Panc1 (cell line): ENCODE measurements at regions not wholly inside any gene's neighbourhood (a gene's known extent, or its start where the extent isn't known, plus 50 kb on each side); places are given as distances from the start of the nearest gene placed in this dataset.
"Not testable (repeated sequence)": the region's sequence is repeated elsewhere in the genome, so short reads cannot be mapped to it uniquely, and the experiment has no call there.

Source experiments
- ATAC-seq: fragments of 200-7000 bp; cut with Tn5 transposase; 2 replicates; pipeline ENCODE4 v1.9.1; 2020; ENCODE audit warnings: mild to moderate bottlenecking, moderate library complexity
- BruUV-seq: library from RNA; stranded (reverse); fragments of 400-500 nt; replicated peaks from 2 replicates; lab custom pipeline; 2021; lab: Mats Ljungman, UMichigan
- CTCF ChIA-PET: fragments of 300-600 bp; sonication (Branson Sonifier 250); formaldehyde crosslinking; loops from one replicate; lab custom pipeline; 2022; ENCODE audit warnings: antibody characterized with exemption; lab: Charles Lee
- POLR2A ChIA-PET: fragments of 300-600 bp; sonication (Branson Sonifier 250); formaldehyde crosslinking; loops from one replicate; lab custom pipeline; 2022; ENCODE audit warnings: antibody characterized with exemption; lab: Charles Lee
- DNase-seq: peaks from one replicate; pipeline ENCODE4 v3.0.0-alpha.2; 2010; ENCODE audit warnings: low read depth, low spot score
- H3K27ac ChIP-seq: 2 replicates; pipeline ENCODE4 v1.5.1; 2011; ENCODE audit warnings: mild to moderate bottlenecking, low read length, inconsistent platforms
- H3K27me3 ChIP-seq: fragments of 200-500 bp; sonication (Bioruptor generic); 2 replicates; pipeline ENCODE4 v1.6.0; 2014; ENCODE audit warnings: low read length, inconsistent platforms; ENCODE audit not compliant: control insufficient read depth, insufficient read depth
- H3K36me3 ChIP-seq: fragments of 200-500 bp; sonication (Bioruptor generic); 2 replicates; pipeline ENCODE4 v1.5.1; 2014; ENCODE audit warnings: inconsistent platforms, mild to moderate bottlenecking, low read length, moderate library complexity; ENCODE audit not compliant: control insufficient read depth, insufficient read depth
- H3K4me1 ChIP-seq: 2 replicates; pipeline ENCODE4 v1.5.1; 2011; ENCODE audit warnings: inconsistent platforms, mild to moderate bottlenecking, low read length, moderate library complexity; ENCODE audit not compliant: control insufficient read depth, insufficient read depth
- H3K4me3 ChIP-seq, 2 experiments: 2 replicates each; pipeline ENCODE4 v1.5.1; 2011 to 2012; ENCODE audit warnings: low read depth in 2 of 2, low read length in 2 of 2, mild to moderate bottlenecking in 2 of 2, inconsistent platforms in 1 of 2, moderate library complexity in 1 of 2
- H3K9me3 ChIP-seq: fragments of 200-500 bp; sonication (Bioruptor generic); 2 replicates; pipeline ENCODE4 v1.5.1; 2014; ENCODE audit warnings: low read depth, mild to moderate bottlenecking, inconsistent platforms, low read length, moderate library complexity; ENCODE audit not compliant: control insufficient read depth, insufficient read depth
- POLR2AphosphoS5 ChIP-seq: IDR thresholded peaks from 2 replicates; pipeline ENCODE4 v1.6.1; 2012; ENCODE audit warnings: mild to moderate bottlenecking, low read depth, low read length, moderate library complexity
- REST ChIP-seq, 2 experiments: IDR thresholded peaks; 2 replicates each; pipeline ENCODE4 v1.6.1; 2011 to 2012; ENCODE audit warnings: low read depth in 2 of 2, control low read depth in 1 of 2, low read length in 1 of 2, mild to moderate bottlenecking in 1 of 2, moderate library complexity in 1 of 2; ENCODE audit not compliant: insufficient read depth in 1 of 2
- SIN3A ChIP-seq: IDR thresholded peaks from 2 replicates; pipeline ENCODE4 v1.6.1; 2012; ENCODE audit warnings: low read depth, mild to moderate bottlenecking, low read length, moderate library complexity, borderline replicate concordance; ENCODE audit not compliant: insufficient read depth
- TCF7L2 ChIP-seq: IDR thresholded peaks from 2 replicates; pipeline ENCODE4 v1.6.1; 2011; ENCODE audit warnings: mild to moderate bottlenecking, low read depth, low read length, inconsistent platforms
- in situ Hi-C: cut with HindIII; loops from 2 replicates; pipeline ENCODE4 v1.10.0; 2016; ENCODE audit warnings: low sequenced_read_pairs, low pct_unique_long_range_greater_than_20kb
- intact Hi-C: fragments of 100-400 bp; cut with micrococcal nuclease; formaldehyde crosslinking; loops from one replicate; pipeline ENCODE4 v1.10.0; 2022; ENCODE audit not compliant: unreplicated experiment
- TF ChIP-seq, protein P1 (sequence below): fragments of 450-650 bp; IDR thresholded peaks from 2 replicates; pipeline ENCODE4 v1.5.1; 2017; ENCODE audit warnings: mild to moderate bottlenecking

- no peak for DNase-seq
- POLR2A ChIA-PET, result no interaction called here
- no peaks in the 10 kb centered on the region for H3K36me3 ChIP-seq
- no TSS peak for BruUV-seq
- in situ Hi-C loops (no loop called here), intact Hi-C loops (no loop called here)
- ATAC-seq, result no peak
- no peaks in the 10 kb centered on the region for H3K27me3 ChIP-seq
- CTCF ChIA-PET, result no interaction called here
- no peak overlapping the region for H3K27ac ChIP-seq
- no peaks in the 10 kb centered on the region for H3K9me3 ChIP-seq
- TF ChIP-seq TCF7L2 (no peak), POLR2AphosphoS5 (no peak), SIN3A (no peak), REST (IDR thresholded peaks at IDR 0.05; ENCODE audit: insufficient read depth in 1 of 2, low read depth in 2 of 2, low read length in 1 of 2) (no peak)
- TF ChIP-seq, protein P1, sequence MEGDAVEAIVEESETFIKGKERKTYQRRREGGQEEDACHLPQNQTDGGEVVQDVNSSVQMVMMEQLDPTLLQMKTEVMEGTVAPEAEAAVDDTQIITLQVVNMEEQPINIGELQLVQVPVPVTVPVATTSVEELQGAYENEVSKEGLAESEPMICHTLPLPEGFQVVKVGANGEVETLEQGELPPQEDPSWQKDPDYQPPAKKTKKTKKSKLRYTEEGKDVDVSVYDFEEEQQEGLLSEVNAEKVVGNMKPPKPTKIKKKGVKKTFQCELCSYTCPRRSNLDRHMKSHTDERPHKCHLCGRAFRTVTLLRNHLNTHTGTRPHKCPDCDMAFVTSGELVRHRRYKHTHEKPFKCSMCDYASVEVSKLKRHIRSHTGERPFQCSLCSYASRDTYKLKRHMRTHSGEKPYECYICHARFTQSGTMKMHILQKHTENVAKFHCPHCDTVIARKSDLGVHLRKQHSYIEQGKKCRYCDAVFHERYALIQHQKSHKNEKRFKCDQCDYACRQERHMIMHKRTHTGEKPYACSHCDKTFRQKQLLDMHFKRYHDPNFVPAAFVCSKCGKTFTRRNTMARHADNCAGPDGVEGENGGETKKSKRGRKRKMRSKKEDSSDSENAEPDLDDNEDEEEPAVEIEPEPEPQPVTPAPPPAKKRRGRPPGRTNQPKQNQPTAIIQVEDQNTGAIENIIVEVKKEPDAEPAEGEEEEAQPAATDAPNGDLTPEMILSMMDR, result no peak
- H3K4me1 ChIP-seq, result no peaks in the 10 kb centered on the region
- H3K4me3 ChIP-seq, result no peak overlapping the region
These were observed 286.0 kb downstream of the TSN start for GRCh38 chr2:122041455-122041854.

GRCh38 chr2:122051659-122052058 is 296.2 kb downstream of the TSN start:
- H3K4me3 ChIP-seq, H3K36me3 ChIP-seq, in situ Hi-C loops, H3K27ac ChIP-seq, CTCF ChIA-PET, intact Hi-C loops, H3K9me3 ChIP-seq, H3K4me1 ChIP-seq, DNase-seq, H3K27me3 ChIP-seq, BruUV-seq, ATAC-seq: not testable (repeated sequence)
- POLR2A ChIA-PET, result interaction anchor here (0.7 kb wide), 1 partner anchor 684 kb away, joined by 3 read pairs; no protein-coding TSS in a partner anchor

- no peaks in the 10 kb centered on the region for H3K9me3 ChIP-seq
- no peak overlapping the region for H3K4me3 ChIP-seq
- intact Hi-C loops, result no loop called here
- H3K27me3 ChIP-seq, result no peaks in the 10 kb centered on the region
- no peaks in the 10 kb centered on the region for H3K4me1 ChIP-seq
- BruUV-seq, result no TSS peak
- ATAC-seq, result no peak
- H3K27ac ChIP-seq, result no peak overlapping the region
- H3K36me3 ChIP-seq, result no peaks in the 10 kb centered on the region
- in situ Hi-C loops, result no loop called here
- TF ChIP-seq POLR2AphosphoS5, result no peak
- no peak for TF ChIP-seq SIN3A
- TF ChIP-seq REST (IDR thresholded peaks at IDR 0.05; ENCODE audit: insufficient read depth in 1 of 2, low read depth in 2 of 2, low read length in 1 of 2), result no peak
- TF ChIP-seq, protein P1, result no peak
- TF ChIP-seq TCF7L2, result no peak
- DNase-seq, result no peak
- POLR2A ChIA-PET, result no interaction called here
- CTCF ChIA-PET, result no interaction called here
These were observed 300.1 kb downstream of the TSN start for GRCh38 chr2:122055521-122055931.
